ENCODE measurements at regions not wholly inside any gene's neighbourhood (a gene's known extent, or its start where the extent isn't known, plus 50 kb on each side); places are given as distances from the start of the nearest gene placed in this dataset.

DNA sequence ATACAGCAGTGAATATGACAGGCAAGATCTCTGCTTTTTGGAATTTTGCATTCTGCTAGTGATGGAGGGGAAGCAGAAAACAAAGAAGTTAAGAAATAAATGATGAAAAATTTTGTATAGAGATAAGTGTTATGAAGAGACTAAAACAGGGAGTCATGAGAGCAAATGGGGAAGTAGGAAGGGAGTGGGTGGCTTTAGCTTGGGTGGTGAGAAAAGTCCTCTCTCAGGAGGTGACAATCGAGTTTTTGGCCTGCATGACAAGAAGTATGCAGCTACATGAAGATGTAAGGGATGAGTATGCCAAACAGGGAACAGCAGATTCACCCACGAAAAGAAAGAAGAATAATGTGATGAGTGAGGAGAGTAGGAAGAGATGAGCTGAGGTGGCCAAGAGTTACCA, 80.7 kb upstream of the MPPED2 start:
- DNase-seq (ENCODE audit: low read depth, low spot score) = no peak
- no peak overlapping the region for H3K4me3 ChIP-seq (ENCODE audit: low read length)

DNA sequence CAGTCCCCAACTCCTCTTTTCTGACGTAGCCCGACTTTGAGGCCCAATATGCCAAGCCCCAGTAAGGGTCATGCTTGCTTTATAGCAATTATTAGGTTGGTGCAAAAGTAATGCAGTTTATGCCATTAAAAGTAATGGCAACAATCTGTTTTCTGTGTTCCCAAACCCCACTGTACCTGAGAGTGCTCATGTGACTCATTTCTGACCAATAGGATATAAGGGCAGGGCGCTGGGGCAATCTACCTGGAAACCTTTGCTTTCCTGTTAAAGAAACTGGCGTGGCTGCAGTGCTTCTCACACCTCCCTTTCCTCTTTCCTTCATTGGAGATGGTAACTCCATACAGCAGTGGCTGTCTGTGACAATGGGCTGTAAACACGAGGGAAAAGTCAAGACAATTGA, 78.9 kb upstream of the MPPED2 start:
- H3K4me3 ChIP-seq (ENCODE audit: low read length) = no peak overlapping the region
- no peak for DNase-seq (ENCODE audit: low read depth, low spot score)

DNA sequence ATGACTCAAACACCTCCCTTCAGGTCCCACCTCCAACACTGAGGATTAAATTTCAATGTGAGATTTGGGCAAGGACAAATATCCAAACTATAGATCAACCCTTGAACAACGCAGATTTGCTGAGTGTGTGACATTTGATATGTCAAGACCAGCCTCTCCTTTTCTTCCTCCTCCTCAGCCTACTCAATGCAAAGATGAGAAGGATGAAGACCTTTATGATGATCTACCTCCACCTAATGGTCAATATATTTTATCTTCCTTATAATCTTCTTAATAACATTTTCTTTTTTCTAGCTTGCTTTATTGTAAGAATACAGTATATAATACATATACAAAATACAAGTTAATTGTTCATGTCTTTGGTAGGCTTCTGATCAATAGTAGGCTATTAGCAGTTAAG, 67.5 kb upstream of the MPPED2 start:
- no peak overlapping the region for H3K4me3 ChIP-seq (ENCODE audit: low read length)
- DNase-seq (ENCODE audit: low read depth, low spot score) = no peak

DNA sequence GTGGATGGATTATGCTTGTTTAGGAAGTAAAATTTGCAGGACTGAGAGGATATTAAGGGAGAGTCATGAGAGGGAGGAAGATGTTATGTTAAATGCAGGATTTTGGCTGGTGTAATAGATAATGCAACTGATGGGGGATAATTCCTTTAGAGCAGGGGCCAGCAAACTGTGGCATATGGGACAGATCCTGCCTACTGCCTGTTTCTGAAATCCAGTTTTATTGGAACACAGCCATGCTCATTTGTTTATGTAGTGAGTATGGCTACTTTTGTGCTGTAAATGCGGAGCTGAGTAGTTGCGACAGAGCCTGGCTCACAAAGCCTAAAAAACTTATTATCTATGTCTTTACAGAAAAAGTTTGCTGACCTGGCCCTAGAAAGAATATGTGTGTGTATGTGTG, 66.6 kb upstream of the MPPED2 start:
- no peak for DNase-seq (ENCODE audit: low read depth, low spot score)
- H3K4me3 ChIP-seq (ENCODE audit: low read length) = no peak overlapping the region

DNA sequence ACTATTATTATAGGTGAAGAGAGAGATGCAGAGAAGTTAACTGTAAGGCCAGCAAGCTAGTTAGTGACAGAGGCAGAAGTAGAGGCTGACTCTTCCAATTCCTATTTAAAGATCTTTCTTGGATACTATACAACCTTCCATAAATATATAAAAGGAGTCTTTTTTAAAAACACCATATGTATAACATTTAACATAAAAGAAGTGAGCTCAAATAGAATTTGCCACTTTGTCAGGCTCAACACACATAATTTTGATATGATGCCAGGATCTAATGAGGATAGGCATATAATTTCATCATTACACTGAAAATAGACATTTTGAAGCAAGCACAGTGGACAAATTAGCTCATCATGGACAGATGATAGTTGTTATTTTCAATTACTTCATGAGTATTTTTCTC, 64.1 kb upstream of the MPPED2 start:
- H3K4me3 ChIP-seq (ENCODE audit: low read length) = no peak overlapping the region
- DNase-seq (ENCODE audit: low read depth, low spot score) = no peak
